Breast epithelium (tissue), 4 donors: ENCODE measurements at regions not wholly inside any gene's neighbourhood (a gene's known extent, or its start where the extent isn't known, plus 50 kb on each side); places are given as distances from the start of the nearest gene placed in this dataset.

ENCODE experiments used
- DNase-seq, 2 donors: peaks; one replicate each; pipeline ENCODE4 v3.0.0-alpha.2; 2019; ENCODE audit warnings: low spot score in 2 of 2
- H3K27ac ChIP-seq, 2 donors: fragments of 200-600 bp; sonication (generic) in 1 of 2; one replicate each; pipeline ENCODE4 v1.5.1; 2016 to 2019; ENCODE audit warnings: mild to moderate bottlenecking in 1 of 2
- H3K27me3 ChIP-seq, 2 donors: fragments of 200-600 bp; sonication (generic) in 1 of 2; one replicate each; pipeline versions ENCODE4 v1.5.1 to v1.6.0; 2017 to 2019; ENCODE audit warnings: control low read depth in 1 of 2, mild to moderate bottlenecking in 1 of 2
- H3K36me3 ChIP-seq: fragments of 200-600 bp; one replicate; pipeline ENCODE4 v1.5.1; 2019
- H3K4me1 ChIP-seq, 2 donors: fragments of 200-600 bp; sonication (generic); one replicate each; pipeline ENCODE4 v1.5.1; 2016 to 2019; ENCODE audit warnings: control low read depth in 1 of 2
- H3K4me3 ChIP-seq, 3 donors: fragments of 200-600 bp; sonication (generic); 1 replicate in 2 of 3; 2 replicates in 1 of 3; pipeline ENCODE4 v1.5.1; 2016 to 2019; ENCODE audit warnings: mild to moderate bottlenecking in 3 of 3, moderate library complexity in 2 of 3
- H3K9me3 ChIP-seq, 2 donors: fragments of 200-600 bp; sonication (generic) in 1 of 2; one replicate each; pipeline ENCODE4 v1.5.1; 2016 to 2019; ENCODE audit warnings: control low read depth in 1 of 2
- POLR2A ChIP-seq: fragments of 450-650 bp; IDR thresholded peaks from one replicate; pipeline ENCODE4 v1.6.1; 2016; ENCODE audit warnings: antibody characterized with exemption, mild to moderate bottlenecking, moderate library complexity
- POLR2AphosphoS5 ChIP-seq, 3 donors: sonication (generic); formaldehyde crosslinking; IDR thresholded peaks; one replicate each; pipeline ENCODE4 v1.6.1; 2017; ENCODE audit warnings: antibody characterized with exemption in 3 of 3
- intact Hi-C: fragments of 100-400 bp; cut with DNase I; formaldehyde crosslinking; loops from one replicate; pipeline ENCODE4 v1.15.1; 2023; ENCODE audit warnings: low total_unique reads
- TF ChIP-seq, protein P1 (sequence below), 3 donors: fragments of 450-650 bp; IDR thresholded peaks; one replicate each; pipeline ENCODE4 v1.5.1; 2016 to 2017; ENCODE audit warnings: antibody characterized with exemption in 3 of 3, mild to moderate bottlenecking in 3 of 3, moderate library complexity in 3 of 3

DNA sequence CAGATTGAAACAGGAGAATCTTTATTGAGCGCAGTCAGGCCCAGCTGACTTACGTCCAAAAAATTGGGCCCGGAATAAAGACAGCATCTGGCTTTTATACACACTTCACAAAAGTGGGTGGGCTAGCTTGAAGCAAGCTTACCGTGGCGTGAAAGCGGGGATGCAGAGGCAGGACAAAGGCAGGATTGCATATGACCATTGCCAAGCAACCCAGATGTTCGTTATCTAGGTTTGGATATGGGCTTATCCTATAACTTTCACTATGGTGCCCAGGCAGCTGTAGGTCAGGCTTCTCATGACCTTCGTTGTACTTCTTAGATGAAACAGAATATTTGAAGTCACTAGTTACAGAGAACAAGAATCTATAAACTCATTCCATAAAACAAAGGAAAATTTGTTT, 1575.6 kb upstream of the RAG2 start:
- no peaks in the 10 kb centered on the region for H3K4me1 ChIP-seq
- DNase-seq, result no peak
- no peaks in the 10 kb centered on the region for H3K36me3 ChIP-seq
- TF ChIP-seq, protein P1, sequence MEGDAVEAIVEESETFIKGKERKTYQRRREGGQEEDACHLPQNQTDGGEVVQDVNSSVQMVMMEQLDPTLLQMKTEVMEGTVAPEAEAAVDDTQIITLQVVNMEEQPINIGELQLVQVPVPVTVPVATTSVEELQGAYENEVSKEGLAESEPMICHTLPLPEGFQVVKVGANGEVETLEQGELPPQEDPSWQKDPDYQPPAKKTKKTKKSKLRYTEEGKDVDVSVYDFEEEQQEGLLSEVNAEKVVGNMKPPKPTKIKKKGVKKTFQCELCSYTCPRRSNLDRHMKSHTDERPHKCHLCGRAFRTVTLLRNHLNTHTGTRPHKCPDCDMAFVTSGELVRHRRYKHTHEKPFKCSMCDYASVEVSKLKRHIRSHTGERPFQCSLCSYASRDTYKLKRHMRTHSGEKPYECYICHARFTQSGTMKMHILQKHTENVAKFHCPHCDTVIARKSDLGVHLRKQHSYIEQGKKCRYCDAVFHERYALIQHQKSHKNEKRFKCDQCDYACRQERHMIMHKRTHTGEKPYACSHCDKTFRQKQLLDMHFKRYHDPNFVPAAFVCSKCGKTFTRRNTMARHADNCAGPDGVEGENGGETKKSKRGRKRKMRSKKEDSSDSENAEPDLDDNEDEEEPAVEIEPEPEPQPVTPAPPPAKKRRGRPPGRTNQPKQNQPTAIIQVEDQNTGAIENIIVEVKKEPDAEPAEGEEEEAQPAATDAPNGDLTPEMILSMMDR (IDR thresholded peaks at IDR 0.05), result no peak
- no peak for TF ChIP-seq POLR2AphosphoS5 (IDR thresholded peaks at IDR 0.05)
- H3K4me3 ChIP-seq, result no peak overlapping the region
- H3K27ac ChIP-seq, result no peak overlapping the region
- no peaks in the 10 kb centered on the region for H3K27me3 ChIP-seq
- no peaks in the 10 kb centered on the region for H3K9me3 ChIP-seq
- intact Hi-C loops, result no loop called here

DNA sequence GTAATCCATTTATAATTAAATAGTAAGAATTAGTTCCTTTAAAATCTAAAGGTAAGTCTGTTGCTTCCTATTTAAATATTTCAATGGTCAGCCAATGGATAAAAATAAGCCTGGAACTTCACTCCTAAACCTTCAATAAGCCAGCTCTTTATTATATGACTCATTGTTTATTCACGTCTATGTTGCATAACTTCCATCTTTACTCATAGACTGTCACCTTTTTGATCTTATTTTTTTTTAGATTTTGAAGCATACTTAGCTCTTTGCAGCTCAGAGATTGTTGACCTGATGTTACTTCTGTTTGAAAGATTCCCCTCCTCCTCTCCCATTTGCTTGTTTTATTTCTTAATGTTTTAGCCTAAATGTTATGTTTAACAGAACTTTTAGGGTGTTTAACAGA, 1571.2 kb upstream of the RAG2 start:
- H3K4me1 ChIP-seq, result no peaks in the 10 kb centered on the region
- no peaks in the 10 kb centered on the region for H3K9me3 ChIP-seq
- intact Hi-C loops, result no loop called here
- no peak for DNase-seq
- no peak for TF ChIP-seq POLR2A
- TF ChIP-seq, protein P1 (IDR thresholded peaks at IDR 0.05), result no peak
- no peak for TF ChIP-seq POLR2AphosphoS5 (IDR thresholded peaks at IDR 0.05)
- no peaks in the 10 kb centered on the region for H3K27me3 ChIP-seq
- H3K4me3 ChIP-seq, result no peak overlapping the region
- H3K27ac ChIP-seq, result no peak overlapping the region
- no peaks in the 10 kb centered on the region for H3K36me3 ChIP-seq

DNA sequence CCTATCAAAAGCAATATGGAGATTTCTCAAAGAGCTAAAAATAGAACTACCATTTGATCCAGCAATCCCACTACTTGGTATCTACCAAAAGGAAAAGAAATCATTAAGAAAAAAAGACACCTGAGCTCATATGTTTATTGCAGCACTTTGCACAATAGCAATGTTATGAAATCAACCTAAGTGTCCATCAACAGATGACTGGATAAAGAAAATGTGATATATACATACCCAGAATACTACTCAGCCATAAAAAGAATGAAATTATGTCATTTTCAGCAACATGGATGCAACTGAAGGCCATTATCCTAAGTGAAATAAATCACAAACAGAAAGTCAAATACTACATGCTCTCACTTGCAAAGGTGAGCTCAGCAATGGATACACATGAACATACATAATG, 1565.5 kb upstream of the RAG2 start:
- Histone ChIP-seq H3K27me3 (no peaks in the 10 kb centered on the region), H3K27ac (no peak overlapping the region), H3K9me3 (no peaks in the 10 kb centered on the region), H3K36me3 (no peaks in the 10 kb centered on the region), H3K4me3 (no peak overlapping the region), H3K4me1 (no peaks in the 10 kb centered on the region)
- no peak for TF ChIP-seq POLR2A
- no peak for TF ChIP-seq POLR2AphosphoS5 (IDR thresholded peaks at IDR 0.05)
- TF ChIP-seq, protein P1 (IDR thresholded peaks at IDR 0.05), result no peak
- no peak for DNase-seq
- intact Hi-C loops, result no loop called here

DNA sequence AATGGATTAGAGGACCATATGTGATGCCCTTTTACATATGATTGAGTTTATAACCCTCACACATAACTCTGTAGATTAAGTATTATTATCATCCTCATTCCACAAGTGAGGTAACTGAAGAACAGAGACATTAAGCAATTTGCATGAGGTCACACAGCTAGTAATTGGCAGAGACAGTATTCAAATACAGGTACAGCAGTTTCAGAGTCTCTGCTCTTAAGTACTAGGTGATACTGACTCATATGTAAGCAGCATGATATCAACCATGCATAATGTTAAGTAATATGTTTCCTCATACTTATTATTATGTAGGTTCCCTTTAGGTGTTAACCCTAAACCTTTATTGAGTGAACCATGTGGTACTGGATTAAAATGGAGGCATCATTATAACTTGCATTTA, 1562.4 kb upstream of the RAG2 start:
- Histone ChIP-seq H3K27me3 (no peaks in the 10 kb centered on the region), H3K36me3 (no peaks in the 10 kb centered on the region), H3K27ac (no peak overlapping the region), H3K4me1 (no peaks in the 10 kb centered on the region), H3K4me3 (no peak overlapping the region), H3K9me3 (no peaks in the 10 kb centered on the region)
- intact Hi-C loops, result no loop called here
- DNase-seq, result no peak
- TF ChIP-seq POLR2AphosphoS5 (IDR thresholded peaks at IDR 0.05) (no peak), POLR2A (no peak)
- TF ChIP-seq, protein P1 (IDR thresholded peaks at IDR 0.05), result no peak

DNA sequence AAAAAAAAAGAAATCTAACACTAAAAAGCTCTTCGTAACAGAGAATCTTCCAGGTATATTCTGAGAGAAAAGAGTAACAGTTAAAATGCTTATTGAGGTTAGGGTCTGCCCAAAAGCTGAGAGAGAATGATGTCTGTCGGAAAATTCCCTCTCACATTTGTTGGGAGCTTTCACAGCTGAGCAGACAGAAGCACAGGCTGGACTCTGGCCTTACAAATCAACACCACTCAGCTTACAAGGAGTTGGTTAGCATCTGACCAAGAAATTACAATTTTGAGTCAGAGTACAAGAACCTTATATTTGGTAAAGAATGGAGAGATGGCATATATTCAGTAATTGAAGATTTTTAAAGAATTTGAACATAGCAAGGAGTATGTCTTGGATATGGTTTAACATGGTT, 1561.0 kb upstream of the RAG2 start:
- TF ChIP-seq POLR2AphosphoS5 (IDR thresholded peaks at IDR 0.05), result no peak
- TF ChIP-seq, protein P1 (IDR thresholded peaks at IDR 0.05), result no peak
- no peak for TF ChIP-seq POLR2A
- Histone ChIP-seq H3K9me3 (no peaks in the 10 kb centered on the region), H3K4me1 (no peaks in the 10 kb centered on the region), H3K27me3 (no peaks in the 10 kb centered on the region), H3K4me3 (no peak overlapping the region), H3K36me3 (no peaks in the 10 kb centered on the region), H3K27ac (no peak overlapping the region)
- no peak for DNase-seq
- intact Hi-C loops, result no loop called here
